ENCODE measurements at regions not wholly inside any gene's neighbourhood (a gene's known extent, or its start where the extent isn't known, plus 50 kb on each side); places are given as distances from the start of the nearest gene placed in this dataset.

GRCh38 chr9:8208465-8208864 lies 408.9 kb upstream of the DMAC1 start:
- no peak overlapping the region for H3K9ac ChIP-seq (ENCODE audit: extremely low read depth, low read length, poor library complexity, severe bottlenecking)
- H3K9me3 Mint-ChIP-seq: no peaks in the 10 kb centered on the region
- no peak overlapping the region for H3K4me3 ChIP-seq (ENCODE audit: low read length)
- H3K9me3 ChIP-seq (ENCODE audit: control insufficient read depth, low read length): no peaks in the 10 kb centered on the region
- WGBS, 2 experiments (ENCODE audit: insufficient coverage in 1 of 2, insufficient read length in 1 of 2): 97 to 100% methylated on average over 1 to 2 of the region's 2 CpGs
- no peaks in the 10 kb centered on the region for H3K27me3 Mint-ChIP-seq (ENCODE audit: insufficient read depth)
- no peak overlapping the region for H3K27ac Mint-ChIP-seq
- no peaks in the 10 kb centered on the region for H3K36me3 ChIP-seq (ENCODE audit: control insufficient read depth, insufficient read depth, low read length)
- DNase-seq: no peak
- no peaks in the 10 kb centered on the region for H3K36me3 Mint-ChIP-seq (ENCODE audit: low read depth)
- H3K4me1 ChIP-seq (ENCODE audit: control insufficient read depth, insufficient read depth, low read length): no peaks in the 10 kb centered on the region
- H3K4me3 Mint-ChIP-seq: no peak overlapping the region
- H3K27ac ChIP-seq (ENCODE audit: low read depth, low read length): no peak overlapping the region
- no peaks in the 10 kb centered on the region for H3K27me3 ChIP-seq (ENCODE audit: control insufficient read depth, insufficient read depth, low read length, poor library complexity, severe bottlenecking)
- TF ChIP-seq, protein P1, sequence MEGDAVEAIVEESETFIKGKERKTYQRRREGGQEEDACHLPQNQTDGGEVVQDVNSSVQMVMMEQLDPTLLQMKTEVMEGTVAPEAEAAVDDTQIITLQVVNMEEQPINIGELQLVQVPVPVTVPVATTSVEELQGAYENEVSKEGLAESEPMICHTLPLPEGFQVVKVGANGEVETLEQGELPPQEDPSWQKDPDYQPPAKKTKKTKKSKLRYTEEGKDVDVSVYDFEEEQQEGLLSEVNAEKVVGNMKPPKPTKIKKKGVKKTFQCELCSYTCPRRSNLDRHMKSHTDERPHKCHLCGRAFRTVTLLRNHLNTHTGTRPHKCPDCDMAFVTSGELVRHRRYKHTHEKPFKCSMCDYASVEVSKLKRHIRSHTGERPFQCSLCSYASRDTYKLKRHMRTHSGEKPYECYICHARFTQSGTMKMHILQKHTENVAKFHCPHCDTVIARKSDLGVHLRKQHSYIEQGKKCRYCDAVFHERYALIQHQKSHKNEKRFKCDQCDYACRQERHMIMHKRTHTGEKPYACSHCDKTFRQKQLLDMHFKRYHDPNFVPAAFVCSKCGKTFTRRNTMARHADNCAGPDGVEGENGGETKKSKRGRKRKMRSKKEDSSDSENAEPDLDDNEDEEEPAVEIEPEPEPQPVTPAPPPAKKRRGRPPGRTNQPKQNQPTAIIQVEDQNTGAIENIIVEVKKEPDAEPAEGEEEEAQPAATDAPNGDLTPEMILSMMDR (conservative IDR thresholded peaks at IDR 0.05): no peak
- peaks cover 10% of the 10 kb centered on the region for H3K4me1 Mint-ChIP-seq

DNA sequence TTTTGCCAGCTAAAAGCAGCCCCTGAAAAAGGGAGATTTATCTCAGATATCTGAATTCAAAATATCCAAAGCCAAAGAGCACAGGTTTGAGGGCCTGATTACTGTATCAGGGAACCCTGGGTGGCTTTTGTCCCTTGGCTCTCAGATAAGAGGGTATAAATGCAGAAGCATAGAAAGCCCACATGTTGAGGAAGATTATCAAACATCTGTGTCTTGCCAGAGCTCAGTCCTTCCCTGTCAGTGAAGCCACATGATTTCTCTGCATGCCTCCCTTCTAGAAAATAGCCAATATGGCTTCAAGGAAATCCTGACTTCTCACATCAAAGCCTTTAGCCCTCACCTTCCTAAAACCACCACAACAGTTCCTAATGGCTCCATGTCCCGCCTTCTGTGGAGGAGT lies 408.0 kb upstream of the DMAC1 start:
- Mint-ChIP-seq H3K4me3 (no peak overlapping the region), H3K27me3 (ENCODE audit: insufficient read depth) (no peaks in the 10 kb centered on the region), H3K4me1 (peaks cover 10% of the 10 kb centered on the region), H3K9me3 (no peaks in the 10 kb centered on the region), H3K36me3 (ENCODE audit: low read depth) (no peaks in the 10 kb centered on the region), H3K27ac (no peak overlapping the region)
- Histone ChIP-seq H3K9me3 (ENCODE audit: control insufficient read depth, low read length) (no peaks in the 10 kb centered on the region), H3K4me1 (ENCODE audit: control insufficient read depth, insufficient read depth, low read length) (no peaks in the 10 kb centered on the region), H3K36me3 (ENCODE audit: control insufficient read depth, insufficient read depth, low read length) (no peaks in the 10 kb centered on the region), H3K27ac (ENCODE audit: low read depth, low read length) (no peak overlapping the region), H3K27me3 (ENCODE audit: control insufficient read depth, insufficient read depth, low read length, poor library complexity, severe bottlenecking) (no peaks in the 10 kb centered on the region), H3K4me3 (ENCODE audit: low read length) (no peak overlapping the region), H3K9ac (ENCODE audit: extremely low read depth, low read length, poor library complexity, severe bottlenecking) (no peak overlapping the region)
- DNase-seq: no peak
- 89% methylated on average over 1 of the region's 1 CpG; no CpG with 5 or more reads in 1 of the 2 experiments for WGBS, 2 experiments (ENCODE audit: insufficient coverage in 1 of 2, insufficient read length in 1 of 2)
- TF ChIP-seq, protein P1 (conservative IDR thresholded peaks at IDR 0.05): no peak

DNA sequence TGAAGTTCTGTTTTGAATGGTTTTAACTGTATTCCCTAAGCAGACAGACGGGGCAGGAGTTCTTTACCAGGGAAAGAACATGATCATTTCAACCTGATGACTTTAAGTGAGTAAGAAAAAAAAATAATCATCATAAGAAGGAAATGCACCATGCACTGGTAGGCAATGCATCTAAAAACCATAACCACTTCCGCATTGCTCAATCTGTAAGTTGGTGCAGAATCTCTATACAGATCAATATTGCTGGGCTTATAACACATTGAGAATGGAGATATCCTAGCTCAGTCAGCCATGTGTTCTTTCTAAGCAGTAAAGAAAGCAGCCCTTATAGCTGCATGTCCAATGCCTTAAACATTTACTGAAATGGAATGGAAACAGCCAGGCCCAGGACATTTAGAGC lies 407.1 kb upstream of the DMAC1 start:
- Mint-ChIP-seq H3K27me3 (ENCODE audit: insufficient read depth) (peaks cover 3% of the 10 kb centered on the region), H3K4me1 (peaks cover 10% of the 10 kb centered on the region)
- 49 to 50% methylated on average over 2 of the region's 2 CpGs for WGBS, 2 experiments (ENCODE audit: insufficient coverage in 1 of 2, insufficient read length in 1 of 2)

More for the DNA sequence above, 407.1 kb upstream of the DMAC1 start:
- Histone ChIP-seq H3K9ac (ENCODE audit: extremely low read depth, low read length, poor library complexity, severe bottlenecking) (no peak overlapping the region), H3K4me1 (ENCODE audit: control insufficient read depth, insufficient read depth, low read length) (no peaks in the 10 kb centered on the region), H3K4me3 (ENCODE audit: low read length) (no peak overlapping the region), H3K9me3 (ENCODE audit: control insufficient read depth, low read length) (no peaks in the 10 kb centered on the region), H3K27ac (ENCODE audit: low read depth, low read length) (no peak overlapping the region), H3K36me3 (ENCODE audit: control insufficient read depth, insufficient read depth, low read length) (no peaks in the 10 kb centered on the region), H3K27me3 (ENCODE audit: control insufficient read depth, insufficient read depth, low read length, poor library complexity, severe bottlenecking) (no peaks in the 10 kb centered on the region)
- no peak overlapping the region for H3K27ac Mint-ChIP-seq
- H3K4me3 Mint-ChIP-seq: no peak overlapping the region
- no peaks in the 10 kb centered on the region for H3K36me3 Mint-ChIP-seq (ENCODE audit: low read depth)
- DNase-seq: no peak
- no peaks in the 10 kb centered on the region for H3K9me3 Mint-ChIP-seq
- TF ChIP-seq, protein P1 (conservative IDR thresholded peaks at IDR 0.05): no peak
